ENCODE measurements at regions not wholly inside any gene's neighbourhood (a gene's known extent, or its start where the extent isn't known, plus 50 kb on each side); places are given as distances from the start of the nearest gene placed in this dataset.

DNA sequence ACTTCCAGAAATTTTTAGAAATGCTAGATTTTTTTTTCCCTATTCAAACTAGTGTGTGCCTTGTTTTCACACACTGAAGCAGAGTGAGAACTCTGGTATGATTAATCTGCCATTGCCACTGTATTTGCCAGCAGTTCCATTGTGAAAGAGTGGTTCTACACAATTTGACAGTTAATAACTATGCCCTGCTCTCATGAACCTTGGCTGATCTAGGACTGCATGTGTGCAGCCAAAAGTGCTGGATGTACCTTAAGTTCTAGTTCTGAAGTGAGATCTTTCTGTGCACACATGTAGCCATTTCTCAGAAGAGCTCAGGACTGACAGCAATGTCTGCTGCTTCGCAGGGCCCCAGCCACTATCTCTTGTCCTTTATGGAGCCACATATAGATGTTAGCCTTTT, 328.2 kb upstream of the SPRY2 start:
- no peaks in the 10 kb centered on the region for H3K4me1 ChIP-seq
- H3K36me3 ChIP-seq = no peaks in the 10 kb centered on the region
- H3K9me3 ChIP-seq = peaks cover 0 to 13% of the 10 kb centered on the region in 2 donors
- TF ChIP-seq, protein P1, sequence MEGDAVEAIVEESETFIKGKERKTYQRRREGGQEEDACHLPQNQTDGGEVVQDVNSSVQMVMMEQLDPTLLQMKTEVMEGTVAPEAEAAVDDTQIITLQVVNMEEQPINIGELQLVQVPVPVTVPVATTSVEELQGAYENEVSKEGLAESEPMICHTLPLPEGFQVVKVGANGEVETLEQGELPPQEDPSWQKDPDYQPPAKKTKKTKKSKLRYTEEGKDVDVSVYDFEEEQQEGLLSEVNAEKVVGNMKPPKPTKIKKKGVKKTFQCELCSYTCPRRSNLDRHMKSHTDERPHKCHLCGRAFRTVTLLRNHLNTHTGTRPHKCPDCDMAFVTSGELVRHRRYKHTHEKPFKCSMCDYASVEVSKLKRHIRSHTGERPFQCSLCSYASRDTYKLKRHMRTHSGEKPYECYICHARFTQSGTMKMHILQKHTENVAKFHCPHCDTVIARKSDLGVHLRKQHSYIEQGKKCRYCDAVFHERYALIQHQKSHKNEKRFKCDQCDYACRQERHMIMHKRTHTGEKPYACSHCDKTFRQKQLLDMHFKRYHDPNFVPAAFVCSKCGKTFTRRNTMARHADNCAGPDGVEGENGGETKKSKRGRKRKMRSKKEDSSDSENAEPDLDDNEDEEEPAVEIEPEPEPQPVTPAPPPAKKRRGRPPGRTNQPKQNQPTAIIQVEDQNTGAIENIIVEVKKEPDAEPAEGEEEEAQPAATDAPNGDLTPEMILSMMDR (IDR thresholded peaks at IDR 0.05) = no peak
- DNase-seq (ENCODE audit: low spot score) = no peak
- no peaks in the 10 kb centered on the region for H3K27me3 ChIP-seq
- no peak overlapping the region for H3K4me3 ChIP-seq
- no peak overlapping the region for H3K27ac ChIP-seq

DNA sequence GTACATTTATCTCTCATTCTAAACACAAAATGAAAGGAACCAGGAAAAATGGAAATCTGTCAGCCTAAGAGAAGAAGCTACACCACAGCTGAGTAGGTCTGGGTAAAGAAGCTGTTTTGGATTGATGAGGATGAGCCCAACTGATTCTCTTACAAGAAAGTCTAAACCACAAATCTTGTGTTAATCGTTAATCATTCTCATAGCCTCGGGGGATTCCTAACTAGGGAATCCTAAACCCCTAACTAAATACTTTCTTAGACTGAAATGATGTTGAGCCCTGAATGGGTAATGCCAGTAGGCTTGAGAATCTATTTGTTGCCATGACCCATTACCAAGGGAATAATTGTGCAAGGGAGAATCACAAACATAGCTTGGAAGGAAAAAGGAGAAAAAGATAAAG, 327.5 kb upstream of the SPRY2 start:
- H3K27me3 ChIP-seq = no peaks in the 10 kb centered on the region
- no peak overlapping the region for H3K27ac ChIP-seq
- TF ChIP-seq, protein P1 (IDR thresholded peaks at IDR 0.05) = no peak

DNA sequence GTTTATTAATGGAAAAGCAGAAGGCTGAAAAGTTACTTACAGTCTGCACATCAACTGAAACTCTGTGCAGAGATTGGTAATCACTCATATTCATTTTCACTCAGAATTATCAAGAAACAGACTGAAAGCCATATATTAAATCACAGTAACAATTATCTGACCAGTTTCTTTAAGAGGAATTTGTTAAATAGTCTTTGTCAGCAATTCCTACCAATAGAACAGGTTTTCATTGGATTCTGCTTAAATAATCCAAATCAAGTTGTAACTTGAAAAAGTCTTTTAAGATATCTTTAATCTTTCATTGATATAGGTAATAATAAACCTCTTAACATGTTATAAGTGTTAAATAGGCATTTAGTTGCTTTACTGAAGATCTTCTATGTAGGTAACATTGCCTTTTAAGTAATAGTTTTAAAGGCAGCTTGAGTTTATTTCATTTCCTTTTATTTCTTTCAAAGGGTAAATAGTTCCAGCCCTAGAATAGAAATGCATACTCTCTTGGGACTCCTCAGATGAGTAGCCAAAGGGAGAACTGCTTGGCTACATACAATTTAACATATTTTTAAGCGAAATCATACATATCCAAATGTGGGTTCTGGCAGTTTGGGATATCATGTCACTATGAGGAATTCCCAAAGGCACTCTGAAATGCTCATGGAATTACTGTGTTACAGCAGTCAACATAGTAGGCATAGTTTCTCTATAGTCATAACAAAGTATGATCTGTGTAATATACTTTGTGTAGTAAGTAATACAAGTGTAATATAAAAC, 326.0 kb upstream of the SPRY2 start:
- no peaks in the 10 kb centered on the region for H3K4me1 ChIP-seq
- no peak overlapping the region for H3K27ac ChIP-seq
- TF ChIP-seq, protein P1 (IDR thresholded peaks at IDR 0.05) = no peak

More for the DNA sequence above, 327.5 kb upstream of the SPRY2 start:
- H3K36me3 ChIP-seq = no peaks in the 10 kb centered on the region
- H3K4me1 ChIP-seq = no peaks in the 10 kb centered on the region
- H3K9me3 ChIP-seq = peaks cover 0 to 19% of the 10 kb centered on the region in 2 donors
- DNase-seq (ENCODE audit: low spot score) = no peak
- H3K4me3 ChIP-seq = no peak overlapping the region

DNA sequence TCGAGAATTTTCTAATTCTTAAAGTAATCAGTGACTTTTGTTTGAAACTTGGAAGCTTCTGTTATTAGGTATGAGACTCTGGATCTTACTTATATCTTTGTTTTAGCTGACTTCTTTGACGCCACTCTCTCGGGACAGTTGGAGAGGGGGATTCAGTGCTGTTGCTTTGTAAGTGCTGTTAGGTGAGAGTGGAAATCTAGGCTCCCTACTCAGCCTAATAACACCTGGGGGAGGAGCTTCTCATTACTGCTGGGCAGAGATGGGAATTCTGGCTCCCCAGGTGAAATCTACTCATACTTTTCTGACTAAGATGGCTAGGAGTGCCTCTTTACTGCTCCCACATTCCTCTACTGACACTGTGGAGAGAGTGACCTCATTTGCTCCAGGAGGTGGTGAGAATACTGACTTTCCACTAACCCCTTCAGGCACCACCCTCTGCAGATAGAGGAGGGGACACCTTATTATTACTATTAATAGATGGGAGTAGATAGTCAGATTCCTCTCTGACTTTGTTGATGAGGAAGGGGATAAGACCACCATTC, 324.9 kb upstream of the SPRY2 start:
- Histone ChIP-seq H3K4me3 (no peak overlapping the region), H3K9me3 (peaks cover 0 to 18% of the 10 kb centered on the region in 2 donors), H3K27ac (no peak overlapping the region), H3K36me3 (no peaks in the 10 kb centered on the region), H3K4me1 (no peaks in the 10 kb centered on the region), H3K27me3 (no peaks in the 10 kb centered on the region)
- TF ChIP-seq, protein P1 (IDR thresholded peaks at IDR 0.05) = no peak
- no peak for DNase-seq (ENCODE audit: low spot score)

More for the DNA sequence above, 326.0 kb upstream of the SPRY2 start:
- Histone ChIP-seq H3K4me3 (no peak overlapping the region), H3K27me3 (no peaks in the 10 kb centered on the region), H3K36me3 (no peaks in the 10 kb centered on the region), H3K9me3 (peaks cover 0 to 19% of the 10 kb centered on the region in 2 donors)
- no peak for DNase-seq (ENCODE audit: low spot score)

DNA sequence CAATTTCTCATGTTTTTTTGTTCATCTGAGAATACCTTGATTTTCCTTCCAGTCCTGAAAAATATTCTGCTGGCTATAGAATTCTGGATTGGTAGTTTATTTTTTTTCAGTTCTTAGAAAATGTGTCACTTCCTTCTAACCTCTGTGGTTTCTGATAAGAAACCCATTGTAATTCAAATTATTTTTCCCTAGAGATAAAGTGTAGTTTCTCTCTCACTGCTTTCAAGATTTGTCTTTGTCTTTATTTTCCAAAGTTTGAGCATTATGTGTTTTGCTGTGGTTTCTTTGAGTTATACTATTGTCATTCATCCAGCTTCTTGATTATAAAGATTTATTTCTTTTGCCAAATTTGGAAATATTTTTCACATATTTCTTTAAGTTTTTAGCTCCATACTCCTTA, 324.0 kb upstream of the SPRY2 start:
- Histone ChIP-seq H3K4me3 (no peak overlapping the region), H3K36me3 (no peaks in the 10 kb centered on the region), H3K27ac (no peak overlapping the region), H3K4me1 (no peaks in the 10 kb centered on the region), H3K27me3 (no peaks in the 10 kb centered on the region), H3K9me3 (peaks cover 0 to 18% of the 10 kb centered on the region in 2 donors)
- TF ChIP-seq, protein P1 (IDR thresholded peaks at IDR 0.05) = no peak
- no peak for DNase-seq (ENCODE audit: low spot score)
